H1 (cell line): ENCODE measurements at regions not wholly inside any gene's neighbourhood (a gene's known extent, or its start where the extent isn't known, plus 50 kb on each side); places are given as distances from the start of the nearest gene placed in this dataset.

ENCODE experiments used
- CTCF ChIA-PET: fragments of 300-600 bp; sonication (Branson Sonifier 250); formaldehyde crosslinking; loops from one replicate; lab custom pipeline; 2021; ENCODE audit not compliant: partially characterized antibody; lab: Charles Lee
- POLR2A ChIA-PET: fragments of 300-600 bp; sonication (Branson Sonifier 250); formaldehyde crosslinking; loops from one replicate; lab custom pipeline; 2021; ENCODE audit warnings: inconsistent platforms; ENCODE audit not compliant: partially characterized antibody; lab: Charles Lee
- DNase-seq, 2 experiments: peaks; one replicate each; pipeline versions ENCODE4 v3.0.0 to v3.0.0-alpha.2; 2010 to 2022; ENCODE audit warnings: low spot score in 2 of 2, low read depth in 1 of 2, mixed read lengths in 1 of 2
- FAIRE-seq: peaks from 2 replicates; lab custom pipeline; 2011; peaks lifted over from hg19 to GRCh38; lab: Jason Lieb, UNC
- H2AFZ ChIP-seq: 2 replicates; pipeline ENCODE4 v1.8.1; 2012; ENCODE audit warnings: low read length, inconsistent platforms
- H2AK5ac ChIP-seq: 2 replicates; pipeline ENCODE4 v1.6.1; 2013; ENCODE audit warnings: low read depth, low read length
- H2BK120ac ChIP-seq: replicated peaks from 2 replicates; pipeline ENCODE3; 2013; ENCODE audit warnings: low read depth, low read length, inconsistent platforms
- H2BK12ac ChIP-seq: 2 replicates; pipeline ENCODE4 v1.6.1; 2013; ENCODE audit warnings: low read depth, low read length
- H2BK15ac ChIP-seq: 2 replicates; pipeline ENCODE4 v1.6.1; 2013; ENCODE audit warnings: low read length
- H2BK20ac ChIP-seq: 2 replicates; pipeline ENCODE4 v1.6.1; 2013; ENCODE audit warnings: low read length
- H2BK5ac ChIP-seq: 2 replicates; pipeline ENCODE4 v1.6.1; 2013; ENCODE audit warnings: low read depth, low read length
- H3K14ac ChIP-seq: 2 replicates; pipeline ENCODE4 v1.6.1; 2013; ENCODE audit warnings: inconsistent platforms; ENCODE audit not compliant: insufficient read length
- H3K18ac ChIP-seq: 2 replicates; pipeline ENCODE4 v1.6.1; 2013; ENCODE audit warnings: low read length; ENCODE audit errors: extremely low read depth
- H3K23ac ChIP-seq: 2 replicates; pipeline ENCODE4 v1.6.1; 2013; ENCODE audit warnings: inconsistent platforms; ENCODE audit not compliant: insufficient read length
- H3K23me2 ChIP-seq: 2 replicates; pipeline ENCODE4 v1.6.1; 2013; ENCODE audit warnings: low read depth, low read length
- H3K27ac ChIP-seq: 2 replicates; pipeline ENCODE4 v1.6.1; 2011; ENCODE audit warnings: low read depth, low read length, inconsistent platforms
- H3K27me3 ChIP-seq, 4 experiments: replicated peaks in 1 of 4; 1 replicate in 1 of 4; 2 replicates in 3 of 4; pipeline versions ENCODE4 v1.6.1 to v1.8.1; 2011 to 2013; ENCODE audit warnings: low read length in 3 of 4, mild to moderate bottlenecking in 3 of 4, inconsistent platforms in 2 of 4, mixed read lengths in 2 of 4, moderate library complexity in 1 of 4; ENCODE audit not compliant: control insufficient read depth in 3 of 4, insufficient read depth in 3 of 4; ENCODE audit errors: extremely low read depth in 1 of 4
- H3K36me3 ChIP-seq, 4 experiments: 2 replicates each; pipeline versions ENCODE4 v1.6.1 to v1.8.1; 2011 to 2013; ENCODE audit warnings: mild to moderate bottlenecking in 4 of 4, low read length in 3 of 4, moderate library complexity in 2 of 4, control low read depth in 1 of 4, inconsistent platforms in 1 of 4; ENCODE audit not compliant: insufficient read depth in 4 of 4, control insufficient read depth in 2 of 4
- H3K4ac ChIP-seq: replicated peaks from 2 replicates; pipeline ENCODE3; 2013; ENCODE audit warnings: low read length, low read depth, mixed read lengths, inconsistent platforms; ENCODE audit not compliant: insufficient read length
- H3K4me1 ChIP-seq, 4 experiments: replicated peaks in 1 of 4; 1 replicate in 1 of 4; 2 replicates in 3 of 4; pipeline versions ENCODE4 v1.6.1 to v1.8.1; 2011 to 2013; ENCODE audit warnings: low read length in 3 of 4, inconsistent platforms in 2 of 4, mixed read lengths in 1 of 4; ENCODE audit not compliant: insufficient read depth in 4 of 4, control insufficient read depth in 3 of 4
- H3K4me2 ChIP-seq, 2 experiments: 2 replicates each; pipeline versions ENCODE4 v1.6.1 to v1.8.1; 2011 to 2013; ENCODE audit warnings: low read depth in 2 of 2, low read length in 2 of 2, control low read depth in 1 of 2, inconsistent platforms in 1 of 2, mild to moderate bottlenecking in 1 of 2; ENCODE audit not compliant: insufficient read depth in 1 of 2
- H3K4me3 ChIP-seq, 4 experiments: fragments of 200-600, 300-600 bp in 1 of 4; sonication (generic), shearing (Covaris generic), sonication (Bioruptor Twin) in 1 of 4; 2 replicates each; pipeline versions ENCODE4 v1.5.1 to v1.8.1; 2011 to 2016; ENCODE audit warnings: low read length in 4 of 4, low read depth in 3 of 4, control low read depth in 2 of 4, inconsistent platforms in 2 of 4, mild to moderate bottlenecking in 2 of 4, mixed read lengths in 1 of 4, moderate library complexity in 1 of 4; ENCODE audit not compliant: insufficient read depth in 2 of 4; ENCODE audit errors: extremely low read depth in 1 of 4
- H3K56ac ChIP-seq: replicated peaks from 2 replicates; pipeline ENCODE3; 2013; ENCODE audit warnings: low read depth, mild to moderate bottlenecking, mixed read lengths, low read length, inconsistent platforms; ENCODE audit not compliant: insufficient read length
- H3K79me1 ChIP-seq: 2 replicates; pipeline ENCODE4 v1.6.1; 2013; ENCODE audit warnings: low read depth, low read length, control low read depth
- H3K79me2 ChIP-seq, 2 experiments: 2 replicates each; pipeline versions ENCODE4 v1.6.1 to v1.8.1; 2012 to 2013; ENCODE audit warnings: low read length in 2 of 2, mild to moderate bottlenecking in 2 of 2, inconsistent platforms in 1 of 2; ENCODE audit not compliant: insufficient read depth in 2 of 2, control insufficient read depth in 1 of 2
- H3K9ac ChIP-seq, 4 experiments: replicated peaks in 1 of 4; 1 replicate in 1 of 4; 2 replicates in 3 of 4; pipeline versions ENCODE4 v1.6.1 to v1.8.1; 2011 to 2013; ENCODE audit warnings: low read depth in 3 of 4, low read length in 3 of 4, control low read depth in 2 of 4, mild to moderate bottlenecking in 2 of 4, moderate library complexity in 2 of 4, inconsistent platforms in 1 of 4; ENCODE audit errors: extremely low read depth in 1 of 4
- H3K9me3 ChIP-seq, 2 experiments: 2 replicates each; pipeline versions ENCODE4 v1.6.1 to v1.8.1; 2012 to 2013; ENCODE audit warnings: mild to moderate bottlenecking in 2 of 2, moderate library complexity in 2 of 2, control low read depth in 1 of 2, inconsistent platforms in 1 of 2, low read depth in 1 of 2, low read length in 1 of 2, mixed read lengths in 1 of 2; ENCODE audit not compliant: insufficient read depth in 2 of 2
- H4K20me1 ChIP-seq, 2 experiments: replicated peaks in 1 of 2; 2 replicates each; pipeline versions ENCODE3 to v1.8.1; 2011 to 2013; ENCODE audit warnings: inconsistent platforms in 2 of 2, low read length in 2 of 2, mild to moderate bottlenecking in 1 of 2; ENCODE audit not compliant: insufficient read depth in 2 of 2, control insufficient read depth in 1 of 2
- H4K5ac ChIP-seq: 2 replicates; pipeline ENCODE4 v1.6.1; 2013; ENCODE audit warnings: low read length, low read depth, mixed read lengths, inconsistent platforms; ENCODE audit not compliant: insufficient read length
- H4K8ac ChIP-seq: 2 replicates; pipeline ENCODE4 v1.8.0; 2013; ENCODE audit warnings: mild to moderate bottlenecking, moderate library complexity, low read length, inconsistent platforms; ENCODE audit not compliant: insufficient read depth; ENCODE audit errors: extremely low read depth
- H4K91ac ChIP-seq: replicated peaks from 2 replicates; pipeline ENCODE3; 2013; ENCODE audit warnings: low read length, mixed read lengths, inconsistent platforms; ENCODE audit not compliant: insufficient read length
- CBX8 ChIP-seq: fragments of 300-800, 300-1000 bp; sonication (generic); IDR thresholded peaks from 2 replicates; pipeline ENCODE4 v1.7.1; 2016; ENCODE audit warnings: low read depth, low read length, borderline replicate concordance
- POLR2A ChIP-seq, 2 experiments: IDR thresholded peaks; 1 replicate in 1 of 2; 2 replicates in 1 of 2; pipeline ENCODE4 v1.6.1; 2011; ENCODE audit warnings: low read depth in 2 of 2, low read length in 2 of 2, mild to moderate bottlenecking in 2 of 2; ENCODE audit errors: control extremely low read depth in 1 of 2
- SP2 ChIP-seq: IDR thresholded peaks from 2 replicates; pipeline ENCODE4 v1.6.1; 2012; ENCODE audit warnings: mild to moderate bottlenecking, low read length, inconsistent platforms
- TAF7 ChIP-seq: optimal IDR thresholded peaks from 2 replicates; pipeline ENCODE3; 2011; ENCODE audit warnings: low read depth, mild to moderate bottlenecking, inconsistent platforms, low read length, moderate library complexity, borderline replicate concordance
- TEAD4 ChIP-seq: IDR thresholded peaks from 2 replicates; pipeline ENCODE4 v1.6.1; 2012; ENCODE audit warnings: low read depth, low read length, inconsistent platforms, mixed read lengths
- TF ChIP-seq, protein P1 (sequence below): IDR thresholded peaks from 2 replicates; pipeline ENCODE4 v1.6.1; 2011; ENCODE audit warnings: low read length, improper control_type of control experiment

DNA sequence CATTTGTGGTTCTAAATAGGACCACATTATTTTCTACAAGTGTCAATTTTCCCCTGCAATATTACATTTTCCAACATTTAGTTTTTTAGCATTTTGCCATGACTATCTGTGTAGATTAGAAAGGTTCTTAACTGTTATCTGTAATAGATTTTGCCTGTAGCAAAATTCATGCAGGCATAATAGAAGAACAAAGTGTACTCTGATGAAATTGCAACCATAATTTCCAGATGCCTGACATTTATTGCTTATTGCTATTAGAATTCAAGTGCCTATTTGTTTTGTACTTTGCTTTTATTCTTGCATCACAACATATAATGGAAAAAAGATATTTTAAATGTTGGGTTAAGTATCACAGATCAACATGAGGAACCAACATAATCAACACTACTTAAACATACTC is 337.7 kb downstream of the TOX3 start:
- Histone ChIP-seq H4K91ac (no peak overlapping the region), H2AFZ (no peak overlapping the region), H3K79me2 (no peaks in the 10 kb centered on the region), H3K4ac (no peak overlapping the region), H3K18ac (no peak overlapping the region), H3K4me2 (no peak overlapping the region), H3K79me1 (no peaks in the 10 kb centered on the region), H2BK120ac (no peak overlapping the region), H2BK12ac (no peak overlapping the region), H4K8ac (no peak overlapping the region), H3K14ac (no peak overlapping the region), H3K23ac (no peak overlapping the region), H2BK5ac (no peak overlapping the region), H3K4me1 (no peaks in the 10 kb centered on the region), H3K56ac (no peak overlapping the region), H2BK15ac (no peak overlapping the region), H2BK20ac (no peak overlapping the region), H4K5ac (no peak overlapping the region), H3K36me3 (no peaks in the 10 kb centered on the region), H3K9me3 (no peaks in the 10 kb centered on the region), H4K20me1 (no peaks in the 10 kb centered on the region), H3K27ac (no peak overlapping the region), H3K23me2 (no peaks in the 10 kb centered on the region), H3K27me3 (no peaks in the 10 kb centered on the region), H2AK5ac (no peak overlapping the region), H3K9ac (no peak overlapping the region), H3K4me3 (no peak overlapping the region)
- CTCF ChIA-PET: no interaction called here
- no peak for FAIRE-seq
- POLR2A ChIA-PET: no interaction called here
- TF ChIP-seq TAF7 (no peak), TEAD4 (no peak), SP2 (no peak), CBX8 (no peak), POLR2A (IDR thresholded peaks at IDR 0.05; ENCODE audit: control extremely low read depth in 1 of 2, low read depth in 2 of 2, low read length in 2 of 2) (no peak)
- TF ChIP-seq, protein P1, sequence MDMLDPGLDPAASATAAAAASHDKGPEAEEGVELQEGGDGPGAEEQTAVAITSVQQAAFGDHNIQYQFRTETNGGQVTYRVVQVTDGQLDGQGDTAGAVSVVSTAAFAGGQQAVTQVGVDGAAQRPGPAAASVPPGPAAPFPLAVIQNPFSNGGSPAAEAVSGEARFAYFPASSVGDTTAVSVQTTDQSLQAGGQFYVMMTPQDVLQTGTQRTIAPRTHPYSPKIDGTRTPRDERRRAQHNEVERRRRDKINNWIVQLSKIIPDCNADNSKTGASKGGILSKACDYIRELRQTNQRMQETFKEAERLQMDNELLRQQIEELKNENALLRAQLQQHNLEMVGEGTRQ: no peak
- no peak for DNase-seq
